IMR-90 (cell line): ENCODE measurements at regions not wholly inside any gene's neighbourhood (a gene's known extent, or its start where the extent isn't known, plus 50 kb on each side); places are given as distances from the start of the nearest gene placed in this dataset.
"Not testable (repeated sequence)": the region's sequence is repeated elsewhere in the genome, so short reads cannot be mapped to it uniquely, and the experiment has no call there.

Source experiments
- CHD1 ChIP-seq: IDR thresholded peaks from 2 replicates; pipeline ENCODE4 v1.6.1; 2012; ENCODE audit warnings: low read depth, low read length, improper control_type of control experiment
- MXI1 ChIP-seq: IDR thresholded peaks from 2 replicates; pipeline ENCODE4 v1.6.1; 2012; ENCODE audit warnings: low read depth, mild to moderate bottlenecking, low read length, moderate library complexity, borderline replicate concordance
- TF ChIP-seq, protein P1 (sequence below): conservative IDR thresholded peaks from 2 replicates; pipeline ENCODE4 v1.5.1; 2012; ENCODE audit warnings: mild to moderate bottlenecking, low read depth, low read length, improper control_type of control experiment
- TF ChIP-seq, protein P2 (sequence below): fragments of 150-350 bp; IDR thresholded peaks from 2 replicates; pipeline ENCODE4 v1.6.1; 2017; ENCODE audit warnings: mild to moderate bottlenecking, antibody characterized with exemption, low read length, low read depth

DNA sequence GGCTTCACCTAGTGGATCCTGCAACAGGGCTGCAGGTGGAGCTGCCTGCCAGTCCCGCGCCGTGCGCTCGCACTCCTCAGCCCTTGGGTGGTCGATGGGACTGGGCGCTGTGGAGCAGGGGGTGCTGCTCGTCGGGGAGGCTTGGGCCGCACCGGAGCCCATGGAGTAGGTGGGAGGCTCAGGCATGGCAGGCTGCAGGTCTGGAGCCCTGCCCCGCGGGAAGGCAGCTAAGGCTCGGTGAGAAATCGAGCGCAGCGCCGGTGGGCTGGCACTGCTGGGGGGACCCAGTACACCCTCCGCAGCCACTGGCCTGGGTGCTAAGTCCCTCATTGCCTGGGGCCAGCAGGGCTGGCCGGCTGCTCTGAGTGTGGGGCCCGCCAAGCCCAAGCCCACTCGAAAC is 156.3 kb upstream of the NRXN3 start:
- TF ChIP-seq, protein P1, sequence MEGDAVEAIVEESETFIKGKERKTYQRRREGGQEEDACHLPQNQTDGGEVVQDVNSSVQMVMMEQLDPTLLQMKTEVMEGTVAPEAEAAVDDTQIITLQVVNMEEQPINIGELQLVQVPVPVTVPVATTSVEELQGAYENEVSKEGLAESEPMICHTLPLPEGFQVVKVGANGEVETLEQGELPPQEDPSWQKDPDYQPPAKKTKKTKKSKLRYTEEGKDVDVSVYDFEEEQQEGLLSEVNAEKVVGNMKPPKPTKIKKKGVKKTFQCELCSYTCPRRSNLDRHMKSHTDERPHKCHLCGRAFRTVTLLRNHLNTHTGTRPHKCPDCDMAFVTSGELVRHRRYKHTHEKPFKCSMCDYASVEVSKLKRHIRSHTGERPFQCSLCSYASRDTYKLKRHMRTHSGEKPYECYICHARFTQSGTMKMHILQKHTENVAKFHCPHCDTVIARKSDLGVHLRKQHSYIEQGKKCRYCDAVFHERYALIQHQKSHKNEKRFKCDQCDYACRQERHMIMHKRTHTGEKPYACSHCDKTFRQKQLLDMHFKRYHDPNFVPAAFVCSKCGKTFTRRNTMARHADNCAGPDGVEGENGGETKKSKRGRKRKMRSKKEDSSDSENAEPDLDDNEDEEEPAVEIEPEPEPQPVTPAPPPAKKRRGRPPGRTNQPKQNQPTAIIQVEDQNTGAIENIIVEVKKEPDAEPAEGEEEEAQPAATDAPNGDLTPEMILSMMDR, result not testable (repeated sequence)
- TF ChIP-seq CHD1, MXI1: not testable (repeated sequence)
- TF ChIP-seq, protein P2, sequence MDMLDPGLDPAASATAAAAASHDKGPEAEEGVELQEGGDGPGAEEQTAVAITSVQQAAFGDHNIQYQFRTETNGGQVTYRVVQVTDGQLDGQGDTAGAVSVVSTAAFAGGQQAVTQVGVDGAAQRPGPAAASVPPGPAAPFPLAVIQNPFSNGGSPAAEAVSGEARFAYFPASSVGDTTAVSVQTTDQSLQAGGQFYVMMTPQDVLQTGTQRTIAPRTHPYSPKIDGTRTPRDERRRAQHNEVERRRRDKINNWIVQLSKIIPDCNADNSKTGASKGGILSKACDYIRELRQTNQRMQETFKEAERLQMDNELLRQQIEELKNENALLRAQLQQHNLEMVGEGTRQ, result not testable (repeated sequence)
